GM06990 (cell line): ENCODE measurements at regions not wholly inside any gene's neighbourhood (a gene's known extent, or its start where the extent isn't known, plus 50 kb on each side); places are given as distances from the start of the nearest gene placed in this dataset.
"Not testable (repeated sequence)": the region's sequence is repeated elsewhere in the genome, so short reads cannot be mapped to it uniquely, and the experiment has no call there.

Source experiments
- DNase-seq: peaks from one replicate; pipeline ENCODE4 v3.0.0-alpha.2; 2011; ENCODE audit not compliant: insufficient read length; ENCODE audit errors: extremely low read depth
- H3K27me3 ChIP-seq: replicated peaks from 2 replicates; pipeline ENCODE4 v1.6.0; 2011; ENCODE audit warnings: low read length; ENCODE audit not compliant: control insufficient read depth, insufficient read depth
- H3K36me3 ChIP-seq: 2 replicates; pipeline ENCODE4 v1.5.1; 2011; ENCODE audit warnings: low read length; ENCODE audit not compliant: control insufficient read depth, insufficient read depth
- H3K4me3 ChIP-seq: replicated peaks from 2 replicates; pipeline ENCODE4 v1.5.1; 2011; ENCODE audit warnings: low read depth, mild to moderate bottlenecking, control low read depth, low read length

DNA sequence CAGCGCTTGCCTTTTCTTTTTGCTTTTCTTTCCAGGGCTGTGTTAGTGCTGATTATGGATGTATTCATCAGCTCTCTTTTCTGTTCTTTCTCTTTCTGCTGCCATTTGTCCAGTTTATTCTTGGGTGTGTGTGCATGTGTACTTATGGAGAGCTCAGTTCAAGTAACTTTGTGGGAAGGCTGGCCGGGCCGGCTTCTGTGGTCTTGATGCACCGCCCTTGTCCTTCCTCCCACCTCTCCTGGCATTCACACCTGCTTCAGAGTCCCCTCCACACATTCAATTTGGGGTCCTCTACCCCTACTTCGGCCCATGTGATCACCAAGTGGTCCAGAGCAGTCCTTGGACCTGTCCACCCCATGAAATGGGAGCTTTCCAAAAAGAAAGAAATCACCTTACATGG is 202.7 kb downstream of the BCL2L11 start:
- H3K4me3 ChIP-seq, DNase-seq, H3K36me3 ChIP-seq, H3K27me3 ChIP-seq: not testable (repeated sequence)

GRCh38 chr2:111327726-111328125 is 207.0 kb downstream of the BCL2L11 start:
- not testable (repeated sequence) for DNase-seq, H3K36me3 ChIP-seq, H3K27me3 ChIP-seq, H3K4me3 ChIP-seq

GRCh38 chr2:111329309-111329708 is 208.6 kb downstream of the BCL2L11 start:
- H3K4me3 ChIP-seq, H3K36me3 ChIP-seq, H3K27me3 ChIP-seq, DNase-seq: not testable (repeated sequence)

DNA sequence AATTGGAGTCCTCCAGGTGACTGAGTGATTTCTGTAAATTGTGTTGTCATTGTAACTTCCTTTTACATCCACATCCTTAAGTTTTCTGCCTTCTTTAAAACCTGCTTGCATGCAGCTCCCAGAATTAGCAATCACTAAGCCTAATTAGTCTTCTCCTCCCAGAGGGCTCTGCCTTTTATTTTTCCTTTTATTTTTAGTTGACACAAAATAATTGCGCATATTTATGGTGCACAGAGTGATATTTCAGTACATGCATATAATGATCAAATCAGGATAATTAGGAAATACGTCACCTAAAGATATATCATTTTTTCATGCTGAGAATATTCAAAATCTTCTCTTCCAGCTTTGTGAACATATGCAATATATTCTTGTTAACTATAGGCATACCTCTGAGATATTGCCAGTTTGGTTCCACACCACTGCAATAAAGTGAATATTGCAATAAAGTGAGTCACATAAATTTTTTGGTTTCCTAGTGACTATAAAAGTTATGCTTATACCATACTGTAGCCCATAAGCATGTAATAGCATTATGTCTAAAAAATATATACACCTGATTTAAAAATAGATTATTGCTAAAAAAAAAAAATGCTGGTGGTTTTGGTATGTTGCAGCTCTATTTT is 210.5 kb downstream of the BCL2L11 start:
- not testable (repeated sequence) for H3K36me3 ChIP-seq, H3K27me3 ChIP-seq, H3K4me3 ChIP-seq, DNase-seq

- not testable (repeated sequence) for H3K4me3 ChIP-seq, DNase-seq, H3K36me3 ChIP-seq, H3K27me3 ChIP-seq
Observed at GRCh38 chr2:111335220-111335907, 214.7 kb downstream of the BCL2L11 start.

GRCh38 chr2:111338474-111338873 is 217.8 kb downstream of the BCL2L11 start:
- DNase-seq, H3K27me3 ChIP-seq, H3K4me3 ChIP-seq, H3K36me3 ChIP-seq: not testable (repeated sequence)

- H3K27me3 ChIP-seq, DNase-seq, H3K4me3 ChIP-seq, H3K36me3 ChIP-seq: not testable (repeated sequence)
Observed at GRCh38 chr2:111339476-111339875, 218.8 kb downstream of the BCL2L11 start.

GRCh38 chr2:111344590-111344989 is 223.9 kb downstream of the BCL2L11 start:
- H3K27me3 ChIP-seq, DNase-seq, H3K36me3 ChIP-seq, H3K4me3 ChIP-seq: not testable (repeated sequence)

DNA sequence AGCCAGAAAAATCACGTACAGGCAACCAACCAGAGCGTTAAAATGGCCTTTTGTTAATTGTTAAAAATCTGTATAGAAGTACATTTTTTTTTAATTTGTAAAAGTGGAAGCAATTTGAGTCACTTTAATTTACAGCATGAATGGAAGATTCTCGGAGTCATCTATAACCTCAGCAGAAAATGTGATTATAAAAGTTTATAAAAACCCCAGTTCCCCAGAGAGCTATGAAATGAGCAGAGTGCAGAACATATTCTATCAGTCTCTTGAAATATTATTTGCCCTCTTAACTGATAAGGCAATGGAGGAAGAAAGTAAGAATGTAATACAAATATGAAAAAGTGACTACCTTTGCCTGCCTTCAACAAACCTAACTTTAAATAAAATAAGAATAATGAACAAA is 224.7 kb downstream of the BCL2L11 start:
- H3K27me3 ChIP-seq, H3K36me3 ChIP-seq, DNase-seq, H3K4me3 ChIP-seq: not testable (repeated sequence)

DNA sequence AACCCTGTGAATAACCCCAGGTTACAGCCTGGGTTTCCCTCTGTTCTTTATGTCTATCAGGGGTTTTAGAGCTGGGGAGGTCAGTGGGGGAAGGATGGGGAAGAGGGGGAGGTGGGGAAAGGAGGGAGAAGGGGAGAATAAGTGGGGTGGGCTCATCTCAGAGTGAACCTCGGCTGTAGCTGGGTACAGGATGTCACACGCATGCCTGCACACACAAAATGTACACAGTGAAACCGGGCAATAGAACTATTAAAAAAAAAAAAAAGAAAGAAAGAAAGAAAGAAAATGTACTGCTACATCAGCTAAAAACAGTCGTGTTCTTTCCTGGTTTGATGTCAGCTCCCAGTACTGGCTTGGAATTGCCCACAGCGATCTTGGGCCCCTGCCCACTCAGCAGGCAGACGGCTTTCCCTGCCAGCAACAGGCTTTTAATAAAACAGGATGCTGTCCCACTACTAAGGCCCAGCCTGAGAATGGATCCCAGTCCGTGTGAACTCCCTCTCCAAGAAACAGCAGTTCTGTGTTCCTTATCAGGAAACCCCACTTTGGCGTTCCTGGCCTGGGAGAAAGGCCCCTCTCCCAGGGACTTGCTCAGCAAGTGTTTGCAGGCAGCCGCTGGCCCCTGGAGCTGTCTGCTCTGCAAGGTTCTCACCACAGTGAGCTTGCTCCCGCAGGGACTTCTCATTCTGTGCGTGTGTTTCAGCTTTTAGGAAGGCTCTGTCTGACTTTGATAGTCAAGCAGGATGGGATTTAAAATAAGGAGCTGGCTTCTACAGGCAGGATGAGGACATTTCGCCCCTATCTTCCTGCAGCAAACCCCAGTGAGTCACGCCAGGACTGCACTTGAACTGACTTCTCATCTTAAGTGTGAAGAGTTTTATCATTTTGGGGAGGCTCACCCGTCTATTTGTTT is 225.6 kb downstream of the BCL2L11 start:
- not testable (repeated sequence) for H3K27me3 ChIP-seq, DNase-seq, H3K4me3 ChIP-seq, H3K36me3 ChIP-seq

- H3K27me3 ChIP-seq, H3K4me3 ChIP-seq, DNase-seq, H3K36me3 ChIP-seq: not testable (repeated sequence)
Observed at GRCh38 chr2:111347695-111348094, 227.0 kb downstream of the BCL2L11 start.

DNA sequence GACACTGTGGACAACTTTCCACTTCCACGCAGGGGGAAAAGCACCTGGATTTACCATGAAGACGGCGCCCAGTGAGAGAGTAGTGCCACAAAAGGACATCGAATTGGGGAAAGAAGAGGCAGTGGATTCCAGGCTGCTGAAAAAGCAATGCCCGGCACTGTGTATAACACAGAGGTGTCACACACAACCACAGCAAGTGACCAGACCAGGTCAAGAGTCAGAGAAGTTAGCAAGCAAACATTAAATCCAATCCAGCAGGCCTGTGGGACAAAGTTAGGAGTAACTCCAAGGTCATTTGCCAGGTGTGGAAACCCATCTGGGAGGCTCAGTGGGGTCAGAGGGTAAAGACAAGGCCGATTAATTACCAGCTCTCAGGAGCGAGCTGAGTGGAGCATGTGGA is 227.6 kb downstream of the BCL2L11 start:
- H3K36me3 ChIP-seq, H3K4me3 ChIP-seq, H3K27me3 ChIP-seq, DNase-seq: not testable (repeated sequence)

DNA sequence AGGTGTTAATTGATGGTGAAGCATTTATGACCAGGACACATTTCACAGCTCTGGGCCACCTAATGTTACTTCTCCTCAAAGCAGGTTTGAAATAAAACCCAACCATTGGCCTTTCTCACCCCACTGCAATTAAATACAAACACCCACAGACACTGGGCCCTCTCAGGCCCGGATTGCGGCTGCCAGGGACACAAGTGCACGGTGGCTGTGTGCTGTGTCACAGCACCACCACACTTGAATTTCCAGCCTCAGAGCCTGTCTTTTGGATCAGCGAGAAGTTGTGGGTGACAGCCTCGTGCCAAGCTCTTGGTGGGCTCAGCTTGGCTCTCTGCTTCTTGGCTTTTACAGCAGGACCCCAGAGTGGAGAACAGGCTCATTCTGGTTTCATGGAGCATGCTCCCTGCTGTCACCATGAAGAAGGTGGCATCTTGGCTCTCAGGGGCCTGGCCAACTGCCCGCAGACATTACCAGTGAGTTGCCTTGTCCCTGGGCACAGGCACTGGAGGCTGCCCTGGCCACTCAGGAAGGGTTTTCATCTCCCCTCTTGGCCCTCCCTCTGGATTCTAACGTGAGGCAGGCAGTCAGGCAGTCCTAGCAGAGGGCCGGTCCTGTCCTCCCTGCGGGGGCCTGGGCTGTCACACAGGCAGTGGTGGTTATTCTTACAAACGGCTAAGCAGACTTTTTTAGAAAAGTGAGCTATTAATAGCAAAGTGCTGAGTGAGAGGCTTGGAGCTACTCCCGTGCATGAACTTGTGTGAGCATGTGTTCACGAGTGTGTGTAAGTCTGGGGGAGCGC is 234.5 kb downstream of the BCL2L11 start:
- DNase-seq, H3K36me3 ChIP-seq, H3K27me3 ChIP-seq, H3K4me3 ChIP-seq: not testable (repeated sequence)
